GM19328 (cell line): ENCODE measurements at regions not wholly inside any gene's neighbourhood (a gene's known extent, or its start where the extent isn't known, plus 50 kb on each side); places are given as distances from the start of the nearest gene placed in this dataset.
"Not testable (repeated sequence)": the region's sequence is repeated elsewhere in the genome, so short reads cannot be mapped to it uniquely, and the experiment has no call there.

Experiments
- ATAC-seq: cut with Tn5 transposase; IDR thresholded peaks from one replicate; pipeline ENCODE4 v1.9.1; 2021; ENCODE audit warnings: mild to moderate bottlenecking, moderate library complexity; ENCODE audit not compliant: unreplicated experiment

- ATAC-seq, result no peak
Measured at GRCh38 chr5:57979671-57980070, 480.2 kb downstream of the PLK2 start.

- no peak for ATAC-seq
Measured at GRCh38 chr5:57976506-57976905, 483.4 kb downstream of the PLK2 start.

- not testable (repeated sequence) for ATAC-seq
Measured at GRCh38 chr5:57972099-57972498, 487.8 kb downstream of the PLK2 start.

- no peak for ATAC-seq
Measured at GRCh38 chr5:57960569-57960968, 478.0 kb upstream of the ACTBL2 start.

DNA sequence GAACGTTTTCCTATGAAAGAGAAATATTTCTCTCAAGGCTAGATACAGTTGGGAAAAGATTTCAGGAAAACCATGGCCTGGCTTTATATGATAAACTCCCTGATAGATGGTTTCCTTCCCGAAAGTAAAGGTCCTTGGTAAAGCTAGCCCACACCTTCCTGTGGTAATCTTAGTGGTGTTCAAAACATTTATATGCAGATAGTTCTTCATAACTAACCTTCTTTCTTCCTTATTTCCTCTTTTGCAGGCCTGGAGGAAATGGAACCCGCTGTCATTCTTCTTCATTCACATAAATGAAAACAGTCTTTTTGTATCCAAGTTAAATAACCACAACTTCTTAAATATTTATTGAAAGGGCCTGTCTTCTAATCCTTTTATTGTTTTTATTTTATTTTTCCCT is 474.0 kb upstream of the ACTBL2 start:
- ATAC-seq, result no peak

GRCh38 chr5:57955511-57955910 is 472.9 kb upstream of the ACTBL2 start:
- no peak for ATAC-seq

- ATAC-seq, result no peak
Measured at GRCh38 chr5:57953792-57954191, 471.2 kb upstream of the ACTBL2 start.

- no peak for ATAC-seq
Measured at GRCh38 chr5:57950616-57951228, 468.1 kb upstream of the ACTBL2 start.

DNA sequence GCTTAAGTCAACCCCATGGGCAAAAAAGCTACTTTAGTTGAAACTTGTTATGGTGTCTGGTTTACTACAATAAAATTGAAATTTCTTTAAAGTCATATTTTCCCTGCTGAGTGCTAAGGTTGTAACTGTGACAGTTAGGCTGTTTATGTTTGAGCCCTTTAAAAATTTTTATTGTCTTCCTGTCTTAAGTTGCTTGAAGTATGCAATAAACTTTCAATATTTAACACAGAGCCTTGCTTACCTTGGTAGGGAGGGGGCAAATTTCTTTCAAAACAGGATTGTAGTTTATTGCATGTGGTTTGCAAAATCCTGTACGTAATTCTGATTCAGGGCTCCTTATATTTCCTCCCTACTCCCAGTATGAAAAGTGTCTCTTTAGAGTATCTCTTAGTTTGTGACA is 465.5 kb upstream of the ACTBL2 start:
- no peak for ATAC-seq

GRCh38 chr5:57947181-57947580 is 464.6 kb upstream of the ACTBL2 start:
- ATAC-seq, result no peak

DNA sequence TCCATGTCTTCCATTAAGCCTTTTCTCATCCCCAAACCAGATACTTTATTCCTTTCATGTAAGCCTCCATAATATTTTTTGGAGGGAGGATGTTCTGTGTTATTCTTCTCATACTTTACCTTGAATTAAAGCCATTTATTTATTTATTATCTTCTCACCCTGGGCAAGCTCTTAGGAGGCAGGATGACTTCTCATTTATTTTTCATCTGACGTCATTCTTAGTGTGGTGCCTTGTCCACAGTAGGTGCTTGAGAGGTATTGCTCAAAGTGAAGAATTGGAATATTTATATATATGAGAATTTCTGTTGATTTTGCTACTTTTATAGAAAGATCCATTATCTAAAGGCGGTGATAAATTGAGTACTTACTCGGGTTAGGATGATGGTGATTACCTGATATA is 458.3 kb upstream of the ACTBL2 start:
- no peak for ATAC-seq

DNA sequence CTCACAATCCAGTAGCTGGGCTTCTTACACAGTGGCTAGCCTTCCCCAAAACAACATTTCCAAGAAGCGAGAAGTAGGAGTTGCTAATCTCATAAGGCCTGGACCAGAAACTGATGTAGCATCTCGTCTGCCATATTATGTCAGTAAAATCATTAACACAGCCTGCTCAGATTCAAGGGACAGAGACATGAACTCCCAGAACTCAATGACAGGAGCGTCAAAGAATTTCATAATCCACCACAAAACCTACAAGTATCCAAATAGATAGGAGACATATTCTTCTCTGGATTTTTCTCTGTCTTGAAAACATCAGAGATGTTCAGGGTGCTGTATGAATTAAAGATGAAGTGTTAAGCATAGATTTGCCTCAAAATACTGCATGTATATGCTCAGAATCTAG is 457.6 kb upstream of the ACTBL2 start:
- ATAC-seq, result no peak

DNA sequence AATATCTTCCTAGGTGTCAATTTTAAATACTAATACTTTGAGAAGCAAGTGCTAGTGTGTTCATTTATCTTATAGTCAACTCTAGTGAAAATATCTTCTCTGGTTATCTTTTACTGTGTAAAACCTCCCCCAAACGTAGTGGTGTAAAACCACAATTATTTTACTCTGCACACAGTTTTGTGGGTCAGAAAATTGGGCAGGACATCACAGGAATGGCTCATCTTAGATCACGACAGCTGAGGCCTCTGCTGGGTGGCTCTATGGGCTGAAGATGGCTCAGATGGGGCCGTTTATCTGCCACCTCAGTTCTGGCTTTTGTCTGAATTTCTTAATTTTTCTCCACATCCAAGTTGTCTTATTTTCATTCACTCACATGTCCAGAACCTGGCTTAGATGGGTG is 457.2 kb upstream of the ACTBL2 start:
- ATAC-seq, result no peak

DNA sequence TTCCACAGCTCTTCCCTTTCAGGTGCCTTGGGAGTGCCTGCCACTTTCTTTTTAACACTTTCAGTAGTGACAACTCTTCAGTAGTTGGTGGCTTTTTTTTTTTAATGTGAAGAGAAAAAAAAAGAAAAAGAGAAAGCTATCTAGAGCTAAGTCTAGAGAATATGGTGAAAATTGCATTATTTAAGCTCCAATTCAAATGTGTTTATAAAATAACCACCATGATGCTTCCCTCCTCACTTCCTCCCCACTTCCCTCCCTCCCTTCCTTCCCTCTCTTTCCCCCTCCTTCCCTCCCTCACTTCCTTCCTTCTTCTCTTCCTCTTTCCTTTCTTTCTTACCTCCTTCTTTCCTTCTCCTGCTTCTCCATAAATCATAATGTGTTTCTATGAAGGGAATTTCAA is 456.7 kb upstream of the ACTBL2 start:
- no peak for ATAC-seq

- ATAC-seq, result no peak
Measured at GRCh38 chr5:57938174-57938557, 455.6 kb upstream of the ACTBL2 start.

- no peak for ATAC-seq
Measured at GRCh38 chr5:57937501-57938173, 455.0 kb upstream of the ACTBL2 start.

DNA sequence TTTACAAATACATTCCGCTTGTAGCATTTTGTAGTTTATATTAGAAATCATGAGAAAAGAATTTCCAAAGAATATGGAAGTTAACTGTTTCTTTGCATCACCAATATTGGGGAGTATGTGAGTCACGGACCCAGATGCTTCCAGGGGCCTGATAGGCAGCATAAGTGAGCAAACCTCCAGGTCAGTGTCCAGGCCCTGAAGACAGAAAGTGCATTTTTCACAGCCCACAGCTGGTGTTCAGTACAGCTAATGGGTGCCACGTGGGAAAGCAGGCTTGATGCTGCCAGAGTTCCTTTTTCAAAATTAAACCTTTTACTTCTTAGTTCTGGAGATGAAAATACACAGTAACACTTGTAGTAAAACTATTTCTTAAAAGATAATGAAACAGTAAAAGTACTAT is 454.4 kb upstream of the ACTBL2 start:
- no peak for ATAC-seq

- no peak for ATAC-seq
Measured at GRCh38 chr5:57932761-57933160, 450.1 kb upstream of the ACTBL2 start.

DNA sequence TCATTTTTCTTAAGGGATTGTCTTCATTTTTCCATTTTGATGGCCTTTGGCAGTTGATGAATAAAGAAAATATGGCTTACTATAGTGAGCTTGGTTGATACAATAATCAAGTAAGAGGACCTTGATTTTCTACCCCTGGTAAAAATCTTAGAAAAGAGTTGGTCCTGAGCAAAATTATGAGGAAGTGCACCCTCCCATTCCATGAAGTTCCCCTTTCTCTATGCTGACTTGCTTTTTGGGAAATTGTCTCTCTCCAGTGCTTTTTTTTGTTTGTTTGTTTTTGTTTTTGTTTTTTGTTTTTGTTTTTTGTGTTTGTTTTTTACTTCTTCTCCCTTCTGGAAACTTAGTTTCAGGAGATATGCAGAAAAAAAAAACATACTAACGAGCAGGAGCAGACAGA is 449.2 kb upstream of the ACTBL2 start:
- ATAC-seq, result no peak

- ATAC-seq, result no peak
Measured at GRCh38 chr5:57931352-57931751, 448.7 kb upstream of the ACTBL2 start.

GRCh38 chr5:57929271-57929670 is 446.7 kb upstream of the ACTBL2 start:
- no peak for ATAC-seq

GRCh38 chr5:57923094-57923493 is 440.5 kb upstream of the ACTBL2 start:
- not testable (repeated sequence) for ATAC-seq

GRCh38 chr5:57917004-57917403 is 434.4 kb upstream of the ACTBL2 start:
- no peak for ATAC-seq
